ENCODE measurements at regions not wholly inside any gene's neighbourhood (a gene's known extent, or its start where the extent isn't known, plus 50 kb on each side); places are given as distances from the start of the nearest gene placed in this dataset.

- no peak overlapping the region for H3K56ac ChIP-seq (ENCODE audit: extremely low read depth, insufficient read depth, low read length)
- no peak overlapping the region for H2BK5ac ChIP-seq (ENCODE audit: low read depth, low read length, poor library complexity, severe bottlenecking)
- no peak overlapping the region for H4K5ac ChIP-seq (ENCODE audit: low read depth, low read length)
- H3K79me1 ChIP-seq (ENCODE audit: low read depth in 1 of 2, low read length in 2 of 2): no peaks in the 10 kb centered on the region
- dilution Hi-C loops (cut with HindIII; ENCODE audit: low sequenced_read_pairs, unreplicated experiment): no loop called here
- TF ChIP-seq MAFK (IDR thresholded peaks at IDR 0.05; ENCODE audit: low read depth, low read length): no peak
- no peak for TF ChIP-seq USF2 (IDR thresholded peaks at IDR 0.05; ENCODE audit: low read depth, low read length)
- no peak for TF ChIP-seq NFE2L2 (IDR thresholded peaks at IDR 0.05; ENCODE audit: low read depth, low read length)
- TF ChIP-seq RCOR1 (IDR thresholded peaks at IDR 0.05; ENCODE audit: insufficient replicate concordance, low read length): no peak
- no peak for TF ChIP-seq RAD21 (IDR thresholded peaks at IDR 0.05; ENCODE audit: low read length)
- TF ChIP-seq CTCF (conservative IDR thresholded peaks at IDR 0.05; ENCODE audit: low read depth, low read length): no peak
- TF ChIP-seq POLR2A (IDR thresholded peaks at IDR 0.05; ENCODE audit: low read depth, low read length): no peak
- no peak for TF ChIP-seq RFX5 (IDR thresholded peaks at IDR 0.05; ENCODE audit: low read depth, low read length)
- no peak for TF ChIP-seq MXI1 (IDR thresholded peaks at IDR 0.05; ENCODE audit: borderline replicate concordance, low read depth, low read length)
- no peak for TF ChIP-seq FOS (IDR thresholded peaks at IDR 0.05; ENCODE audit: low read depth, low read length)
- no peak for TF ChIP-seq CEBPB (IDR thresholded peaks at IDR 0.05; ENCODE audit: low read depth, low read length)
- TF ChIP-seq BHLHE40 (IDR thresholded peaks at IDR 0.05; ENCODE audit: low read depth, low read length): no peak
- no peak for TF ChIP-seq CHD1 (IDR thresholded peaks at IDR 0.05; ENCODE audit: low read depth, low read length)
- TF ChIP-seq MAZ (IDR thresholded peaks at IDR 0.05; ENCODE audit: borderline replicate concordance, low read depth, low read length): no peak
- no peak for TF ChIP-seq ELK1 (IDR thresholded peaks at IDR 0.05; ENCODE audit: borderline replicate concordance, low read depth, low read length)
- no peak for TF ChIP-seq SMC3 (IDR thresholded peaks at IDR 0.05; ENCODE audit: low read depth, low read length)
- ATAC-seq (ENCODE audit: low read depth): no peak
- no peak overlapping the region for H3K4me2 ChIP-seq (ENCODE audit: low read depth, low read length)
- H2AK9ac ChIP-seq (replicated peaks; ENCODE audit: low read depth, low read length, poor library complexity): no peak overlapping the region
- peaks cover 15% of the 10 kb centered on the region for H3K9me3 ChIP-seq (ENCODE audit: control insufficient read depth, insufficient read depth, low read length)
- H2BK120ac ChIP-seq (ENCODE audit: low read depth, low read length): no peak overlapping the region
- no peak overlapping the region for H3K4ac ChIP-seq (ENCODE audit: low read depth, low read length)
- BruUV-seq (replicated peaks): no TSS peak
- no peak overlapping the region for H3K18ac ChIP-seq (ENCODE audit: low read depth, low read length)
- ChIA-PET CTCF (no interaction called here), POLR2A (ENCODE audit: unreplicated experiment) (no interaction called here)
- no peak overlapping the region for H4K8ac ChIP-seq (ENCODE audit: low read depth in 2 of 2, low read length in 2 of 2)
- H3K9ac ChIP-seq (ENCODE audit: low read depth, low read length): no peak overlapping the region
- H3K27ac ChIP-seq (ENCODE audit: insufficient read depth, low read length): no peak overlapping the region
- H3K23ac ChIP-seq (ENCODE audit: low read depth, low read length): no peak overlapping the region
- no peaks in the 10 kb centered on the region for H3K27me3 ChIP-seq (ENCODE audit: control insufficient read depth, insufficient read depth, low read length)
- DNase-seq: no peak
- no peaks in the 10 kb centered on the region for H4K20me1 ChIP-seq (ENCODE audit: insufficient read depth, low read length)
- no CpG with 5 or more reads among the region's 4 CpGs for WGBS, 2 experiments (ENCODE audit: extremely low coverage in 2 of 2, insufficient read length in 1 of 2)
- H2AK5ac ChIP-seq (ENCODE audit: low read depth, low read length): no peak overlapping the region
- no peaks in the 10 kb centered on the region for H3K9me1 ChIP-seq (ENCODE audit: insufficient read depth, low read length)
- H2BK15ac ChIP-seq (ENCODE audit: low read depth, low read length): no peak overlapping the region
- no peaks in the 10 kb centered on the region for H3K36me3 ChIP-seq (ENCODE audit: control insufficient read depth, insufficient read depth, low read length)
- in situ Hi-C loops (cut with MboI; ENCODE audit: low sequenced_read_pairs): no loop called here
- H3K14ac ChIP-seq (replicated peaks; ENCODE audit: low read depth, low read length): no peak overlapping the region
- H3K4me3 ChIP-seq (ENCODE audit: insufficient read depth, low read depth, low read length): no peak overlapping the region
- H4K91ac ChIP-seq (ENCODE audit: insufficient read depth, low read depth, low read length): no peak overlapping the region
- no peak overlapping the region for H2BK20ac ChIP-seq (ENCODE audit: low read depth, low read length)
- H3K4me1 ChIP-seq (ENCODE audit: control insufficient read depth, insufficient read depth, low read length): no peaks in the 10 kb centered on the region
- intact Hi-C loops (cut with micrococcal nuclease): no loop called here
- no peak overlapping the region for H2AFZ ChIP-seq (replicated peaks; ENCODE audit: low read length, poor library complexity)
Observed at GRCh38 chr10:107548301-107548700, 383.8 kb upstream of the SORCS1 start.

Data from IMR-90 (cell line).